ENCODE measurements at regions not wholly inside any gene's neighbourhood (a gene's known extent, or its start where the extent isn't known, plus 50 kb on each side); places are given as distances from the start of the nearest gene placed in this dataset.

DNA sequence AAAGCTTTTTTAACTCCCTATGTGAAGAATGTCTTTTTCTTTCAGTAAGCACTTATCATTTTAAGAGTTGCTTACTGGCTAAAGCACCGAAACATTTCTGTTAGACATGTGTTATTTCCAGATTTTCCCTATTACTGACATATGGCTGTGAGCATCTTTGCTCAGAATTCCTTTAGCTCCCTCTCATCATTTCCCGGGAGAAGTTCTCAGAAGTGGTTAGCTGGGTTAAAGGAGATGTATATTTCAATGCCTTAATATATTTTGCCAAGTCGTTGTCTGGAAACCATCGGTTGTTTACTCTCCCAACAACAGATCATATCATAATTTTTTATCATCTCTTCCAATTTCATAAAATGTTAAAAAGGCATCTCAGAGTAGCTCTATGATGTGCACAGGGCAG, 396.5 kb downstream of the OCA2 start:
- no peak for DNase-seq (ENCODE audit: low read depth in 2 of 3, low spot score in 1 of 3)

DNA sequence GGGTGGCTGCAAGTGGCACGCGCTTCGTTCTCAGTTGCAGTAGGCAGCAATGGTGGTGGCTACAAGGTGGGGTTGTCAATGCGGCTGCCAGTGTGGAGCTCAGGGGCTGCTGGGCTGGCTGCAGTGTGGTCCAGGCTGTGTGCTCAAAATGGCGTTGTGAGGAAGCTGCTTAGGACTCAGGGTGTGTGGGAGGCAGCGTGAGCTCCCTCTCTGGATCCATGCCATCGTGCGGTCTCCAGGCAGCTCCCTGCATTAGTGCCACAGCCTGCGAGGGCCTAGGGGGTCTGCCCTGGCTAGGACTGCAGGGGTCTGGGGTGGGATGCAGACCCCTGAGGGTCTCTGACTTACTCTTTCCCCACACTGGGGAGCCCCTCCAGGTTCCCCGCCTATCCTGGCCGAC, 397.2 kb downstream of the OCA2 start:
- DNase-seq (ENCODE audit: low read depth in 2 of 3, low spot score in 1 of 3), result no peak

DNA sequence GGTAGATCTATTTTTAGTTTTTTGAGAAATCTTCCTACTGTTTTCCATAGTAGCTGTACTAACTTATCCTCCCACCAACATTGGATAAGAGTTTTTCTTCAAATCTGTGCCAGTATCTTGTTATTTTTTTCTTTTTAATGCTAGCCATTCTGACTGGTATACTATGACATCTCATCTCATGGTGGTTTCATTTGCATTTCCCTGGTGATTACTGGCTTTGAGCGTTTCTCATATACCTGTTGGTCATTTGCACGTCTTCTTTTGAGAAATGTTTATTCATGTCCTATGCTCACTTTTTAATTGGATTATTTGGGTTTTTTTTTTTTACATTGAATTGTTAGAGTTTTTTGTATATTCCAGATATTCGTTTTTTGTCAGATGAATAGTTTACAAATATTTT, 398.1 kb downstream of the OCA2 start:
- no peak for DNase-seq (ENCODE audit: low read depth in 2 of 3, low spot score in 1 of 3)

DNA sequence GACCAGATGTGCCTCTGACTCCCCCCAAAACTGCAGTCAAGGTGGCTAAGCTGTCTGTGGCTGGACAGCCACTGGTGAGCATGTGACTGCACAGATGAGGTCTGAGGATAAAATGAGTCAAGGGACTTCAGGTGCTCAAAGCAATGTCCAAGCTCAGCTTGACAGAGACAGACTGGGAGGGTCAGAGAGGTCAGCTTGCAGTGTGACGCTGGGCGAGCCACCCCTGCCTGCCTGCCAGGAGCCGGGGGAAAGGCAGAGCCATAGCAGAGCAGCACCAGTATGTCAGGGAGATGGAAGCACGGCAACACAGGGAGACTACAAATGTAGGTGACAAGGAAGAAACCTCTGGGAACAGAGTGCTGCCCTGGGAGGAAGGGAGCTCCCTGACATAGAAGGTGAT, 399.4 kb downstream of the OCA2 start:
- DNase-seq (ENCODE audit: low read depth in 2 of 3, low spot score in 1 of 3), result no peak

DNA sequence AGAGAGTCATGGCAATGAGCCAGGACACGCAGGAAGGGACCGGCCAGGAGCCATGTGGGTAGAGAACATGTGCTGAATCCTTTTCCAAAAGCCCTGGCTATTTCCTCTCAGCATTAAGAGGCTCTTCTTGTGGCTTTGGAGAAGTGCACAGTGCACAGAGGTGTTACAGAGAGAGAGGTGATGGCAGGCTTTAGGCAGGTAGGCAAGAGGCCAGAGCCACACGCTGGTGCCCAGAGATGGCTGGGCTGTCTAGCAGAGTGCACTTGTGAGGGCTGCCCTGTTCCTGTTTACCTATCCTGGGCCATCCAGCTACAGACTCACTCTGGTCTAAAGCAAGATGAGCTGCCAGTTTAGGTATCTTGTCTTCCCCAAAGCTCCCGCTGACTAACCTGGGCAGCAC, 402.6 kb downstream of the OCA2 start:
- DNase-seq (ENCODE audit: low read depth in 2 of 3, low spot score in 1 of 3), result no peak

DNA sequence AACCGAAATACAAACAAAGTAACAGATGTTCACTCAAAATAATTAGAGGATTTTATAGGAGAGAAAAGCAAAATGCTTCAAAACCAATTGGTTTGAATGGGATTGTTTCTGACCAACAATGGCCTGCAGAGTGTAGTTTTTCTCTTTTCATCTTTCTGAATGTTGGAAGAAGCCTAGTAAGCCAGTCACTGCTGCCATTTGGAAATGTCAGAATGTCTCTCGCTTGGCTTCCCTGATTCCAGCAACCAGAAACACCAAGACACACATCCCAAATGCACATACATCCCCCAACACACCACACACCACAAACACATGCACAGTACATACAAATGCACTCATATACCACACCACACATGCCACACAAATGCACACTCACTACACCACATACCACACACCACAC, 403.4 kb downstream of the OCA2 start:
- DNase-seq (ENCODE audit: low read depth in 2 of 3, low spot score in 1 of 3), result no peak

DNA sequence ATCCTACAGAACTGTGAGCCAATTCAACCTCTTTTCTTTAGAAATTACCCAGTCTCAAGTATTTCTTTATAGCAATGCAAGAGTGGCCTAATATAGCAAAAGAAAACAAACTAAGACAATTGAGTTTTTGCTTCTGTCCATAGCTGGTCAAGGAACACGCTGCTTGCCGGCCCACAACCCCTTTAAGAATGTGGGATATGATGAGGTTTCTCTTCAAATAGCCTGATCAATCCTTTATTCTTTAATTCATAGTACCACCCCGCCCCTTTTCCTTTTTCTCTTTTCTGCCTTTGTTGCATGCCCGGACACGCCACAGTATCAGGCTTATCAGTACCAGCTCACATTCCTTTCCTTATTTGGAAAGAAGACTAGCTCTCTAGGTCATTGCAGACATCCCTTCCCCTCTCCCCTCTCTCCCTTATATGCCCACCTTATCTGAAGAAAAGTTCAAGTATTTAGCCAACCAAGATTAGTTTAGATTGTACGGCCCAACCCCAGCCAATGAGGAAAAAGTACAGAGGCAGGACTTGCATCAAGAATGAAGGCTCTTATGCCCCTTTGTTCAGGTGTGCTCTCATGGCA, 404.5 kb downstream of the OCA2 start:
- no peak for DNase-seq (ENCODE audit: low read depth in 2 of 3, low spot score in 1 of 3)

DNA sequence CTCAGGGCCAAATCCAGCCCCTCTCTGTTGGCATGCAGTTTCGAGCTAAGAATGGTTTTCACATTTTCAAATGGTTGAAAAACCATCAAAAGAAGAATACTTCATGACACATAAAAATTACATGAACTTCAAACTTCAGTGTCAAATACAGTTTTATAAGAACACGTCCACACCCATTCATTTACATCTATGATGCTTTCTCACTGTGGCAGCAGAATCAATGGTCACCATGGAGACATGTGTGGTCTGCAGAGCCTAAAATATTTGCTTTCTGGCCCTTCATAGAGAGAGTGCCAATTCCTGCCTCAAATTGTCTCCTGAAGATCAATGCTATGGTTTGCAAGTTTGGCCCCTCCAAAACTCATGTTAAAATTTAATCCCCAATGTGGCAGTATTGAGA, 405.8 kb downstream of the OCA2 start:
- no peak for DNase-seq (ENCODE audit: low read depth in 2 of 3, low spot score in 1 of 3)

DNA sequence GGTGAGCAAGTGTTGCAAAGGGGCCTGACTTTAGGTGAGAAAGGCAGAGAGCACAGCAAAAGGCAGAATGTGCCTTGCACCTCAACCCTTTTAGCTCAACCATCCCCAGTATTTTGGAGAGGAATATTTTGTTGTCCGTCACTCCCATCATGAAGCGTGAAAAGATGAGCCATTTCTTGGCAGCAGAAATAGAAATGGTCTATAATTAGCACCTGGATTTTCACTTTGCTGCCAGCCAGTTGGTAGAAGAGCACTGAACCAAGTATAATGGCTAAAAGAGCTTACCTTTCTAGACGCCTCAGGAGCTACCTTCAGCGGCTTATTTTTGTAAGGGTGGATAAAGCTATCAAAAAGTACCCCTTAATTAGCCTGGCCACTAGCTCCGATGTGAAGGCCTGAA, 406.7 kb downstream of the OCA2 start:
- no peak for DNase-seq (ENCODE audit: low read depth in 2 of 3, low spot score in 1 of 3)

DNA sequence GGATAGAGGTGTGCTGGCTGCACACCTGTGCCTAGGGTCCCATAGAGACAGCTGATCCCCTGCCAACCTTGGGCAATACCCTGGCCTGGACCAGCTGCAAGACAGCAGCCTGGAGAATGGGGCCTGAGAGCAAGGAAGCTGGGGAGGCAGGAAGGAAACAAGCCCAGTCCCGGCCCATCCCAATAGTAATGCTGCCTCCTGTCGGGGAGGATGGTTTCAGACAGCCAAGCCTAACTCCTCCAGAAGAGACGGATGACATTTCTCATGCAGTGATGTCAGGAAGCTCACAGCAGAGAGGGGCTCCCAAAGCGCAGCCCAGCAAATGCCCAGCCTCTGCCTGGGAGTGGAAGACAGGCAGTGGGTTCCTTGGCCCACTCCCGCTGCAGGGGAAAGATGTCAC, 408.8 kb downstream of the OCA2 start:
- no peak for DNase-seq (ENCODE audit: low read depth in 2 of 3, low spot score in 1 of 3)

DNA sequence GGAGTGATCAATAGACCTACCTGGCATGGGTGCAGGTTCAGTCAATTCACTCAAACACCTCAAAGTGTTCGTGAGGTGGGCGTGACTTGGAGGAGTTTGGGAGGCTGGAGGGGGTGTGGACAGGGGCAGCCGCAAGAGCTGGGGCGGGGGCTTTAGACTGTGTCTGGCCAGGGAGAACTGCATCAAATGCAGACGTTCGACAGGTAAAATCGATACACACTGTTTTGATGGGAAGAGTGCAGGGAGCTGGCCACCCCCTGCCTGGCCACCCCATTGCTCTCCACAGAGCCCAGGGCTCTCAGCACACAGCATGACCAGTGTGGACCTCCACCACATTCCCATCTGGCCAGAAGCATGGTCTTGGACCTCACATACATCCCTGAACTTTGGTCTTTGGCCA, 412.1 kb downstream of the OCA2 start:
- DNase-seq (ENCODE audit: low read depth in 2 of 3, low spot score in 1 of 3), result no peak

DNA sequence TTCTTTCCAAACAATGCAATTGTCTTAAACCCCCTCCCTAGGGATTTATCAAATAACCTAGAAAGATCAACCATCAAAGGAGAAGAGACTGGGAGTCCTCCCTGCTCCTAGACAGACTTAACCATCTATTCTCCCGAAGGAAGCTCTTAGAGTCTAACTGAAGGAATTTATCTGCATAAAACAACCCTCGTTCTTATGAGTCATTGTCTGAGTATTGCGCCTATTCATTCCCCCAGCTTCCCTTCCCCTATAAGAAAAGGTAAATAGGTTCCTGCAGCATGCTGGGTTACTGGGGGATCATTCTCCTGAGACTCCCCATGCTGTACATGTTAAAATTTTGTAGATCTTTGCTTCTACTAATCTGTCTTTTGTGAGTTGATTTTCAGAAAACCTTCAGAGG, 412.7 kb downstream of the OCA2 start:
- no peak for DNase-seq (ENCODE audit: low read depth in 2 of 3, low spot score in 1 of 3)

DNA sequence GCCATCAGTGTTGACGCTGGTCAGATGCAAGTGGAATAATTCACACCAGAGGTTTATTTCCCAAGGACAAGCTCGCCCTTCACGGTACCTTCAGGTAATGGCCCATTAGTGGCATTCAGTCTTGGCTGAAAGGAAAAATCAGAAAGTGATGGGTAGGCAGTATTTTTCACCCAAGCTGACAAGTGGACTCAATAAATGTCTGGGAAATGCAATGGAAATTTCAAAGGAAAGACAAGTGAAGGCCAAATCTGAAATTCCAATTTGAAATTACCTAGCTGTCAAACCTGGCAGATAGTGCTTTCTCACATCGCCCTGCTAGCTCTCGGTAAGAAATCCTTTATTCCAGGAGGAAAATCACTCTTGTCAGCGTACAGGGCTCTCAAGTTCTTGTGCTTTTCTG, 413.5 kb downstream of the OCA2 start:
- no peak for DNase-seq (ENCODE audit: low read depth in 2 of 3, low spot score in 1 of 3)

DNA sequence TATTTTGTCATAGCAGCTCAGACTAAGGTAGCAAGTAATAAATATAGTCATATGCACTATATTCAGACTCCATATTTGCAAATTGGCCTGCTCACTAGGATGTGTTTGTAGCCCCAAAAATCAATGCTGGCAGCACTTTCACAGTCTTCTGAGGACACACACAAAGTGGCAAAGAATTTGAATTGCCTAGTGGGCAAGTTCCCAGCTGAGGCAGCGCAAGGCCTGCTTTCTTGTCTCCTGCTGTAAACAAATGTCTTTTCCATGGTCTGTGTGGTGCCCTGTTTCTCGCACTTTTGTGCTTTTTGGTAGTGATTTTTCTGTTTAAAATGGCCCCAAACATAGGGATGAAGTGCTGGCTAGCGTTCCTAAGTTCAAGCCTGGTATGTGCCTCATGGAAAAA, 416.0 kb downstream of the OCA2 start:
- no peak for DNase-seq (ENCODE audit: low read depth in 2 of 3, low spot score in 1 of 3)

DNA sequence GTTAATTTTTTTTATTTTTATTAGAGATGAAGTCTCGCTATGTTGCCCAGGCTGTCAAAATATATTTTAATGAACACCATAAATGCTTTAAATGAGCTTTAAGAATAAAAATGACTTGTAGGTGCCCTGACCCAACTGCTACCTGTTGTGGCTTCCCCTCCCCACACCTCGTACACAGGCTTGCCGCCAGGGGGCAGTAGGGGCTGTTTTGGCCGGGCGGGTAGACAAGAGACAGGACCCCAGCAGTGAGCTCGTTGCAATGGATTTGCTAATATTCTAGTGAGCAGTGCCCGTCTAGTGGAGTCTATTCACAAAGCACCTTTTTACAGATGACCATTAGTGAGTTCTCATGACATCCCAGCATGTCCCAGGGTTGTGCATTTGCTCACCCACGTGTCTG, 418.1 kb downstream of the OCA2 start:
- peak; percentile 5 to 18 (median 5) for DNase-seq (ENCODE audit: low read depth in 2 of 3, low spot score in 1 of 3)

DNA sequence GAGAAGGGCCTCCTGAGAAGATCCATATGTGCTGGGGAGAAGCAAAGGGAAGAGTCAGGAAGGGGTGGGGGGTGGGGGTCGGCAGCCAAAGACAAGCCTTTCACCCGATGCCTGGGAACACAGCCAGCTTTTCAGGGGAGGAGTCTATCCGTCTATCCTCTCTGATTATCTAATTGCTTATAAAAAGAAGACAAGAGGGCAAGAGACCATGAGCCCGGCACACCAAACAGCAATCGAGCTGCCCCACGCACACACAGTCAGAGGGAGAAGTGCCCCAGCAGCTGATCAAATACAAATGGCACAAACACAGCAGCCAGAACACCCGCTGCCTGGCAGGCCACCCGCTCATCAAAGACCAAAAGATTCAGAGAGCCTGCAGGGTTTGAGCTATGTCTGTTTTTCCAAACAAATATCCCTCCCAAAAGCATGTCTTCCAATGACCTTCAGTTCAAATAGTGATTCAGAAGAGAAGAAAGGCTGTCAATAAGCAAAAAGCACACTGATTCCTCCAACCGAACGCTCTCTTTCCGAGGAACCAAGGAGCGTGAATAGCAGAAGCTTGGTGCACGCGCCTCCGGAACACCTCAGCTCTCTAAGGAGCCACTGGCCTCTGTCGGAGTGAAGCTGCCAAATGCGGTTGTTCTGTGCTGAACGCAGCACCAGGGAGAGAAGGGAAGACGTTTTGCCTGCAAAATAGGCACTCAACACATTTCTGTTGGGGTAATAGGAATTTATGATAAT, 419.2 kb downstream of the OCA2 start:
- no peak for DNase-seq (ENCODE audit: low read depth in 2 of 3, low spot score in 1 of 3)

DNA sequence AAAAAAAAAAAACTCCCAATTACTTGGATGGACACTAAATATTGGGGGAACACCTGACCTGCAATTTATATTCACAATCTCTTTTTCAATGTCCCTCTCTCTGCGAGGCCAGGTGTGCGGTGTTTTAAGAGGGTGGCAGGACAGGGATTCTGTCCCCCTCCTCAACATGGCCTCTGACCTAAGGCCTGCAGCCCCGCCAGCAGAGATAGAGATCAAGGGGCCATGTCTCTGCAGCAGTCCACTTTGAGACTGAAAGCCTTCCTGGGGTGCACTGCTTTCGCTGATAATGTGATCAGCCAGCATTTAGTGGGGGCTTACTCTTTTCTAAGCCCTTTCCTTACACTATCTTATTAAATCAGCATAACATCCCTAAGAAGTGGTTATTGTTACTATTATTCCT, 419.9 kb downstream of the OCA2 start:
- no peak for DNase-seq (ENCODE audit: low read depth in 2 of 3, low spot score in 1 of 3)

DNA sequence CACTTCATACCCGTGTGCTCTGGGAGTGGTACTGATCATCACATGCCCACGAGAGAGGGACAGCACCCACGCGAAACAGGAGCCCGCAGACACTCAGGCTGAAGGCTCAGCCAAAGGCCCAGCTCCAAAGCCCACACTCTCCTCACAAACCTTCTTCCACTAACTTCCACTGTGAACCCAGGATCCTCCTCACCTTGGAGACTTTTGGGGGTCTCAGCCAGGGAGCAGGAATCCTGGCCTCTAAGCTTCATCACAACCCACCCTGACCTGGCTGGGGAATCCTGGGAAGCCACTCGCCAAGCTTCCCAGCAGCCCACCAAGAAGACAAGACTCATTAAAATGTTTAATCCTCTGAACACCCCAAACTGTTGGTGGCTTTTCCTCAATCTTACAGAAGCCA, 421.2 kb downstream of the OCA2 start:
- DNase-seq (ENCODE audit: low read depth in 2 of 3, low spot score in 1 of 3), result no peak

DNA sequence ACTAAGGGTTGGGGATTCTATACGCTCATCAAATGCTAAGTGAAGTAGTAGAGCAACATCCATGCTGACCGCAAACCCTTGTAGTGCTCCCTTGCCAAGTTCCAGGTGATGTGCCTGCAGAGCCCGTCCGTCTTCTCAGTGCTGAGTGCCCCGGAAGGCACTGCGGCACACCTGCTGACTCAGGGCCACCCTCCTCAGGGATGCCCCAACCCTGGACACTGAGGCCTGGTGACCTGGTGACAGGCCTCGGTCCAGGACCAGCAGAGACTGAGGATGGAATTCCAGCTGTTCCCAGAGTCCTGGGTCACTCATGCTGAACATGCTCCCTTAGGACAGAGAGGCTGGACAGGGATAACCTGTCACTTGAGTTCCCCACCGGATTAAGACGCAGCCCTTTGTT, 422.5 kb downstream of the OCA2 start:
- DNase-seq (ENCODE audit: low read depth in 2 of 3, low spot score in 1 of 3), result no peak

DNA sequence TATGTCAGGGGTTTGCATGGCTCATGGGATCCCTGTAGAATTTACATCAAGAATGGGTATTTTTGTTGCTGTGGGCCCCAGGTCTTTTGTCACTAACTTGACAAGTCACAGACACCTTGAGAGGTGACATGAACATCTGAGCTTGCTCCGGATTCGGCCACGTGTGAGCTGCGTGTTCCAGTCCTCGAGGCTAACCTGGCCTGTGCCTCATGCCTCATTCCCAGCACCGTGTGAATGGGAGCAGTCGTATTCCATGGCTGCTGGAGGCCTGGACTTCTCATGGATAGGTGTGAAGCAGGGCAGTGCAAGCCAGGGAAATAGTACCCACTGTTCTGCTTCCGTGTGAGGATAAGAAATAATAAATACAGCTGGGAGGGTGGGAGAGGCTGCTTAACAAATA, 423.5 kb downstream of the OCA2 start:
- DNase-seq (ENCODE audit: low read depth in 2 of 3, low spot score in 1 of 3), result no peak

DNA sequence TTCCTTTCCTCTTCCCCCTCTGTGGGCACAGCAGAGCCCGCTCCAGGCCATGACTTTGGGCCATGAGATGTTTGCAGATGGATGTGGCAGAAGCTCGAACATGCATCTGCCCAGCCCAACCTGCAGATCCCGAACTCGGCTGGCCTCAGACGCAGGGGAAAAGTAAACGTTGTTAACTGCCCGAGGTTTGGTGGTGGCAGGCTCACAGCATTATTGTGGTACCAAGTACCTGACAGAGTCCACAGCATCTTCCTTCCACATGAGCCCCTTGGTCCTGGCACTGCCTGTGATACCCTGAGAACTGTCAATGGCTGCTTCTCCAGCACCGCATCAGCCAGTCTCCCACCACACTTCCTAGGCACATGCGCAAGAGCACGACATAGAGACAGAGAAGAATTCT, 424.3 kb downstream of the OCA2 start:
- DNase-seq (ENCODE audit: low read depth in 2 of 3, low spot score in 1 of 3), result no peak

DNA sequence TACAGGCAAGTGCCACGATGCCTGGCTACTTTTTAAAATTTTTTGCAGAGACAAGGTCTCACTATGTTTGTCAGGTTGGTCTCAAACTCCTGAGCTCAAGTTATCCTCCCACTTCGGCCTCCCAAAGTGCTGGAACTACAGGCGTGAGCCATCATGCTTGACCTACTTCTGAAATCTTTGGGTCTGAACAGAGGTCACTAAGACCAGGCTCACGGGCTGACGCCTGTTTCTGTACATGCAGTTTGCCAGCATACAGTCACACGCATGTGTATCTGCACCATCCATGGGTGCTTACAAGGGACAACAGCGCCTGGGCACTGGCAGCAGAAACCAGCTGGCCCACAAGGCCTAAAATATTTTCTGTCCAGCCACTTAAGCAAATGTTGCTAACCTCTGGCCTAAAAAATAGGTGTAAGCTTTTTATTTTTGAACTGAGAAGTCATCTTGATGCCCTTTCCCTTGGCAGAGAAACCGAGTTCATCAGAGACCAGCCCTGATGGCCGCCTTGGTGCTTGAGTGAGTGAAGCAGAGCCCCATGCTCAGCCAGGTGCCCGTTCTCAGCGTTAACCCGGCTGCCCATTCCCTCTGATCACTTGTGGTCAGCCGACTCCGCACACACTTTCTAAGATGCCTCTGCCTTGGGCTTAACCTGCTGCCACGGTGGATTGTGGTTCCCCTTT, 425.2 kb downstream of the OCA2 start:
- no peak for DNase-seq (ENCODE audit: low read depth in 2 of 3, low spot score in 1 of 3)

DNA sequence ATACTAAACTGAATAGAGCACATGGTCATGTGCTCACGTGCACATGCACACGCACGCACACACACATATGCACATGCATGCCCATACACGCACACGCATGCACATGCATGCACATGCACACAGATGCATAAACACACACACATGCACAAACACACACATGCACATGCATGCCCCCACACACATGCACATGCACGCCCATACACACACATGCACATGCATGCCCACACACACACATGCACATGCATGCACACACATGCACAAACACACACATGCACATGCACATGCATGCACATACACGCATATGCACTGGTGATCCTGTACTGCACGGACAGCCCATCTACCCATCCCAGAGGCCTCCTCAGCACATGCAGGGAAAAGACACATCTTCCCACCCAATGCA, 426.6 kb downstream of the OCA2 start:
- no peak for DNase-seq (ENCODE audit: low read depth in 2 of 3, low spot score in 1 of 3)

All from stimulated activated CD4-positive, alpha-beta T cell treated with anti-CD3 and anti-CD28 coated beads, Interleukin-12 subunit alpha, Interleukin-12 subunit beta, amount 100 ng/mL, for 48 hours (primary cell).